Epithelial cell of proximal tubule (primary cell): ENCODE measurements at regions not wholly inside any gene's neighbourhood (a gene's known extent, or its start where the extent isn't known, plus 50 kb on each side); places are given as distances from the start of the nearest gene placed in this dataset.

Experiments
- DNase-seq: peaks from one replicate; pipeline ENCODE4 v3.0.0-alpha.2; 2011; ENCODE audit warnings: low read depth
- H3K4me3 ChIP-seq: 2 replicates; pipeline ENCODE4 v1.5.1; 2011; ENCODE audit warnings: low read depth, mild to moderate bottlenecking, low read length
- CTCF ChIP-seq: conservative IDR thresholded peaks from 2 replicates; pipeline ENCODE4 v1.5.1; 2012; ENCODE audit warnings: low read depth, mild to moderate bottlenecking, low read length

GRCh38 chr3:73966733-73967132 is 342.0 kb upstream of the PDZRN3 start:
- DNase-seq = no peak
- TF ChIP-seq CTCF = no peak

GRCh38 chr3:73964818-73965217 is 340.1 kb upstream of the PDZRN3 start:
- no peak for TF ChIP-seq CTCF
- DNase-seq = no peak
- no peak overlapping the region for H3K4me3 ChIP-seq

More at GRCh38 chr3:73966733-73967132, 342.0 kb upstream of the PDZRN3 start:
- no peak overlapping the region for H3K4me3 ChIP-seq

- DNase-seq = no peak
- H3K4me3 ChIP-seq = no peak overlapping the region
- no peak for TF ChIP-seq CTCF
These were observed 330.8 kb upstream of the PDZRN3 start for GRCh38 chr3:73955494-73956070.

- H3K4me3 ChIP-seq = no peak overlapping the region
- no peak for DNase-seq
- TF ChIP-seq CTCF = no peak
These were observed 329.8 kb upstream of the PDZRN3 start for GRCh38 chr3:73954506-73954905.

DNA sequence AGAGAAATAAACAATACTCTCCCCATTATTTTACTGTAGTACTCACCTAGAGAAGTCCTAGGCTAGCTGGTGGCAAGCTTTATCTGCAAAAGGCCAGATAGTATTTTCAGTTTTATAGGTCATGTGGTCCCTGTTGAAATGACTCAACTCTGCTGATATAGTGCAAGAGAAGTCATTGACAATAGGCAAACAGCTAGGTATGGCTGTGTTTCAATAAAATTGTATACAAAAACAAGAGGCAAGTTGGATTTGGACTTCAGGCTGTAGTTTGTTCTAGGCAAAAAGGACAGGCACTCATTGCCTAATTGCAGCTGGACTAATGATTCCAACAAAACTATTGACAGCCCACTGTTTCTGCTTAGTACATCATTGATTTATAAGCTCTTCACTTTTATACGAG is 328.0 kb upstream of the PDZRN3 start:
- H3K4me3 ChIP-seq = no peak overlapping the region
- TF ChIP-seq CTCF = no peak

GRCh38 chr3:73950865-73951558 is 326.3 kb upstream of the PDZRN3 start:
- H3K4me3 ChIP-seq = no peak overlapping the region
- TF ChIP-seq CTCF = no peak
- DNase-seq = no peak

More for the DNA sequence above, 328.0 kb upstream of the PDZRN3 start:
- no peak for DNase-seq

DNA sequence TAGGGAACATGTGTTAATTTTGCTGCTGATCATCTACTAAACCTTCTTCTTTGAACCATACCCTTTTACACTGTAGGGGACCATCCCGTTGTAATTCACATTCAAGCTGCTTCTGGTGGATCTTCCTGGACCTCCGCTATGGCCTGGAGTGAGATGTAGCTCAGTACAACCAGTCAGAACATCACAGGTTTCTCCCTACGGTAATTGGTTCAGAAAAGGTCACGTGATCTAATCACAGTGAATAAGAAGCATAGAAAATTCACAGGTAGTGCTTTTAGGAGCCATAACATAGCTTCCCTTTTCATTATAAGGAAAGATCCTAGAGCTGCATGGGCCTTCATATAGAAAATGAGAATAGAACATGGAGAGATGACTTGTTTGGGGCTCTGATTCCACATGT is 320.8 kb upstream of the PDZRN3 start:
- no peak for DNase-seq
- no peak for TF ChIP-seq CTCF
- H3K4me3 ChIP-seq = no peak overlapping the region
